GM20431 (cell line): ENCODE measurements at regions not wholly inside any gene's neighbourhood (a gene's known extent, or its start where the extent isn't known, plus 50 kb on each side); places are given as distances from the start of the nearest gene placed in this dataset.

Source experiments
- in situ Hi-C: fragments of 300-500 bp; cut with MseI, MboI; formaldehyde crosslinking; loops from one replicate; pipeline ENCODE4 v1.15.0; 2020; ENCODE audit warnings: low sequenced_read_pairs; ENCODE audit not compliant: unreplicated experiment

DNA sequence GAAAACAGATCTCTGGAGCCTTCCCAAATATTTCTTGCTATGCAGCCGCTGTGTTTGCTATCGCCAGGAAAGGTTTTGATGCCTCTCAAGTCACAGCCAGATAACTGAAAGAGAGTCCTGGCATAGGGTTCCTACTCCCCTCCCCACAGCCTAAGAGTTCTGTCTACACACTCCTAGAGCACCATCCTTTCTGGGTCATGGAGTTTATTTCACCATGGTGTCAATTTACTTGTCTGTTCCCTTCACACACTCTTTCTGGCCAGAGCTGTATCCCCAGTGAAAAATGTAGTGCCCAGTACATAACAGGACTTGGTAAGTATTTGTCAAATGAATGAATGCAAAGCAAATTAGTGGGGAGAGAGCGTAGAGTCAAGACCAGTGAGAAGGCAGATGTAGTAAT is 185.3 kb downstream of the HAUS1 start:
- in situ Hi-C loops = loop anchor here (25.0 kb wide), 2 partner anchors 198 to 373 kb away; partner anchors contain the start of gene LOXHD1

DNA sequence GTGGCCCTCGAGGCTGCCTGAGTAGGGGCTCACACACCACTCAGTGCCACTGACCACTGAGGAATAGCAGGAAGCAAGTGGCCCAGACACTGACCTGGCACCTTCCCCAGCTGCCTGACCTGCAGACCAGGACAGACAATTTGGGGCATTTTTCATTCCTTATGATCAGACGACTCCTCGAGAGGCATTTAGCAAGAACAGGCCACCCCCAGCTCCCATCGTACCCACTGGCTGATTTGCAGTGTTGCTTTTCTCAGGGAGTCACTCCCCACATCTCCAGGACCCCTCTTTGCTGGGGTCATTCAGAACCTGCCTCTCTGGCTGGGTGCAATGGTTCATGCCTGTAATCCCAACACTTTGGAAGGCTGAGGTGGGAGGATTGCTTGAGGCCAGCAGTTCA is 185.7 kb downstream of the HAUS1 start:
- in situ Hi-C loops = loop anchor here (25.0 kb wide), 2 partner anchors 197 to 372 kb away; partner anchors contain the start of gene LOXHD1

DNA sequence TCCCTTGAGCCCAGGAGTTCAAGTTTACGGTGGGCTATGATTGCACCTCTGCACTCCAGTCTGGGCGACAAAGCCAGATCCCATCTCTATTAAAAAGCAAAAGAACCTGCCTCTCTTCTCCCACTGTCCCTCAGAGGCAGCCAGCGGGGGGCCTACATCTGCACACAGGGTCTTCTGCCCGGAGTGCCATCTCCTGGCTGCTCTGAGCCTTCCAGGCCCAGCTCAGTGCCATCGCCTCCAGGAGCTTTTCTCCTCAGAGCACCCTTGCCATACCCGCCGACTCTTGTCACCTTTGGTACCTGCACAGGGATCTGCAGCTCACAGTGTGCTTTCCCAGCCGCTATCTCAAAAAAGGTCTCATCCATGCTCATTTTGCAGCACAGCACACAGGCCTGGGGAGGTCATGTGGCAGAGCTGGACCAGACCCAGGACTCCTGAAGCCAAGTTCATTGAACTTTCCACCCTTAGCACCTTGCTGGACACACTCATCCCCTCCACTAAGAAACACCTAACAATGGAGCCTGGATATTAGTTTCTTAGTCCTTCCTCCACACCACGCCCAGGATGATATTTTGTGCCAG is 186.3 kb downstream of the HAUS1 start:
- in situ Hi-C loops = loop anchor here (25.0 kb wide), 2 partner anchors 197 to 372 kb away; partner anchors contain the start of gene LOXHD1

DNA sequence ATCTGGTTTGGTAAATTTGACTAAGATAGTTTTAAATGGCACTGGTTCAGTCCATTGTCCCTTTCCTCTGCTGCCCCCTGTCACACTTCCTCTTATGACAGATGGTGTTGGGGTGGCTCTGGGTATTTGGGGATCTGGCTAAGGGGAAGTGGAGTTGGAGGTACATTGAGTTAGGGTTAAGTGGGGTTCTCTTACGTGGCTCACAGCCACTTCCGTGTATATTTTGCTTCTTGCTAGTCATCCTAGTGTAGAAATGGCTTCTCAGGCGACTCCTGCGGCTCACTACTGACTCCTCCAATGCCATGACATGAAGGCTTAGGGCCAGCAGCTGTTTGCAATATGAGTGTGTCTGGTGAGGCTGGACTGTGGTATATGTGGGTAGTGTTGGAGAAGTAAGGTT is 187.0 kb downstream of the HAUS1 start:
- in situ Hi-C loops = loop anchor here (25.0 kb wide), 2 partner anchors 196 to 371 kb away; partner anchors contain the start of gene LOXHD1

DNA sequence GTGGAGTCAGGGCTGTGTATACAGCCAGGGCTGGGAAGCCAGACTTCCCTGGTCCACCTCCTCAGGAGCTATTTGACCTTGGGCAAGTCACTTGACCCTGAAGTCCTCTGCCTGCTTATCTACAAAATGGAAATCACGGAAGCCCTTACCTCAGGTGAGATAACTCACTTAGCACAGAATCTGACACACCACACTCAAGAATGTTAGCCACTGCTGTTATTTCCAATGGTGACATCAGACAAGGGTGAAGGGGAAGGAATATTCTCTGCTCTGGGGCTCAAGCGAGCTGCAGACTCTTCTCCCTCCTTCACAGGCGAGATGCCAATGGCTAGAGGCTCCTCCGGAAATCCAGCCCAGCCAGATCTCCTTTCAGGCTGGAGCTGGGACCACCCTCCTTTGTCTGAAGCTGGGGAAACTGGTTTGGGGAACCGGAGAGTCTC is 189.6 kb downstream of the HAUS1 start:
- in situ Hi-C loops = loop anchor here (25.0 kb wide), 2 partner anchors 194 to 369 kb away; partner anchors contain the start of gene LOXHD1

DNA sequence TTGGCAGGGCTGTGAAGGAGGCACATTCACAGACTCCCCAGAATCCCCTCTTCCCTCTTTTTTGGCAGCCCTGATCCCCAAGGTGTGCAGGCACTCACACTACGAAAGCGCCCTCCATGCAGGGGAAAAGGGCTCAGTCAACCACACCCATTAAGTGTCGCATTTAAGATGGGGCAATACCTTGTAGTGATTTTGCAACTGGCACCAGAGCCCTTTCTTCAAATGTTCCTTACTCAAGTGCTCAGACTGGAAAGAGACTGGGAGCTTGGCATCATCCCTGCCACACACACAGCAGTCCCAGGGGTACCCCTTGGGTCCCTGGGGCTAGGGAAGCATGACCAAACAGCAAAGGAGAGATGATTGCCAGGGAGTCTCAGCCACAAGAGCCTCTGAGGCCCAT is 190.1 kb downstream of the HAUS1 start:
- in situ Hi-C loops = loop anchor here (25.0 kb wide), 2 partner anchors 193 to 368 kb away; partner anchors contain the start of gene LOXHD1

DNA sequence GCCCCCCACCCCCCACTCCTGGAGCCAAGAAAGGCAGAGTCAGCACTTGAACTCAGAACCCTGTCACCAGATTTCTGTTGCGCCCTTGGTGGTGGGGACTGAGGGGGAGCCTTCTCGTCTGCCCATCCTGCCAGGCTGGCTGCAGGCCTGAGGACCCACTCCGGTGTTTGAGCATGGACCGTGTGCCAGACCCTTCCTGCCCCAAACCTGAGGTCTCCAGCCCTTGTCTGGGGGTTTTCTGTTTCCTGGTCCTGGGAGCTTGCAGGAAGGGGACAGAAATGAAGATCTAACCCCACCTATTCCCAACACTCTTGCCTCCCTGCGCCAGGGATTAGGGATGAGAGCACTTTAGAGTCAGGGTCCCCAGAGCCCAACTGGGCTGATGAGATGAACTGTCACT is 190.6 kb downstream of the HAUS1 start:
- in situ Hi-C loops = loop anchor here (25.0 kb wide), 2 partner anchors 193 to 368 kb away; partner anchors contain the start of gene LOXHD1

DNA sequence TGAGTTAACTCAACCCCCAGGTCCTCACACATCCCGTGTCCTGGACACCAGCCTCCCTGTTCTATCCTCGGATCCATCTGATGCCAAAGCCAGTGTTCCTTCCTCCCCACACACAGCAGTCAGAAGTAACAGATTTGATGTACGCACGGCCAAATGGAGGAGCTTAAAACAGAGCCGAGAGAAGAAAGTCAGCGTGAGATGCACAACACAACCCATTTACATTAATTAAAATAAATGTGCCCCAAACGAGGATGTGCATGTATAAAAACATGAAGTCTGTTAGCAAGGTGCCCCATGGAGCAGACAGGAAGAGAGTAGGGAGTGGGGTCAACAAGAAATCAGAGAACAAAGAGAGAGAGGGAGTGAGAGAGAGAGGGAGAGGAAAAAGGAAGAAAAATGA is 191.2 kb downstream of the HAUS1 start:
- in situ Hi-C loops = loop anchor here (25.0 kb wide), 2 partner anchors 192 to 367 kb away; partner anchors contain the start of gene LOXHD1

DNA sequence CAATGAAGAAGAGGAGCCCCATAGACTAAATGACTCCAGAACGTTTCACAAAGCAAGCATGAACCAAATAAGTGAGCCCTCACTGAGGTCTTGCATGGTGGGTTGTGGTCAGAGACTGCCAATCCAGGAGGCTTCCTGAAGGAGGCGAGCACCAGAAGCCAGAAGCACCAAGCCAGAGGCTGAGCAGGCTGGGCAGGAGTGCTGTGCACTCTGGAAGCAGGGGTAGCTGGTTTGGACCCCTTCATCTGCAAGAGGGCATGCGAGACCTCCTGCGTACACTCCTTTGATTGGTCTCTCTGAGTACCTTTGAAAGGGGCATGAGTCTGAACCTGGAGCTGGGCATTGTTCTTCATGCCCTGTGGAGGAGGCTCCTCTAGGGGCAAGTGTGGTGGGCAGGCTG is 192.5 kb downstream of the HAUS1 start:
- in situ Hi-C loops = loop anchor here (25.0 kb wide), 2 partner anchors 191 to 366 kb away; partner anchors contain the start of gene LOXHD1

DNA sequence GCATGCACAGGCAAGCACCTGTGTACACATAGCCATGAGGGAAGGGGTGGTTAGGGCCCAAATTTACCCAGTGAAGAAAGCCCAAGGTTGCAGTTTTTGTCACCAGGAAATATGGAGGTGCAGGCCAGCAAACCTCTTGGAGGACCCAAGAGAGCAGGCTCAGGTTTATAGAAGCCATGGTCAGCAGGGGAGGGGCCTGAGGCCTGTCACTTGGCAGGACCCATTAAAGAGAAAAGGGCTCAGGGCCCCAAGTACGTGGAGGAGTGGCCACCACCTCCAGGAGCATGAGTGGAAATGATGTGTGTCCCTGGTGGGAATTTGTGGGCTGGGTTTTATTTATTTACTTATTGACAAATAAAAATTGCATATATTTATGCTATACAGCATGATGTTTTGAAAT is 192.9 kb downstream of the HAUS1 start:
- in situ Hi-C loops = loop anchor here (25.0 kb wide), 2 partner anchors 190 to 365 kb away; partner anchors contain the start of gene LOXHD1

DNA sequence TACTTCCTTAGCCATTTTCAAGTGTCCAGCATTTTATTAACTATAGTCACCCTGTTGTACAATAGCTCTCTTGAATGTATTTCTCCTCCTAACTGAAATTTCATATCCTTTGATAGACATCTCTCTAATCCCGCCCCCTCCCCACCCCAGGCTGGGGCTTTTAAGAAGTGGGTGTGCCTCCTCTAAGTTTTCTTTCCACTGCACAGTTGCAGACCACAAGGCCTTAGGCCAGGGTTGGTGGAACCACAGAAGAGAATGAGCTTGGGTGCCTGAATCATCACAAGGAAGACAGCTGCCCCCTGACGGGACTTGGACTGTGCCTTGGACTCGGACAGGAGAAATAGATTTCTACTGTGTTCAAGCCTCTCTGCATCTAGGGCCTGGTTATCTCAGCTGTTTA is 193.4 kb downstream of the HAUS1 start:
- in situ Hi-C loops = loop anchor here (25.0 kb wide), 2 partner anchors 190 to 365 kb away; partner anchors contain the start of gene LOXHD1

DNA sequence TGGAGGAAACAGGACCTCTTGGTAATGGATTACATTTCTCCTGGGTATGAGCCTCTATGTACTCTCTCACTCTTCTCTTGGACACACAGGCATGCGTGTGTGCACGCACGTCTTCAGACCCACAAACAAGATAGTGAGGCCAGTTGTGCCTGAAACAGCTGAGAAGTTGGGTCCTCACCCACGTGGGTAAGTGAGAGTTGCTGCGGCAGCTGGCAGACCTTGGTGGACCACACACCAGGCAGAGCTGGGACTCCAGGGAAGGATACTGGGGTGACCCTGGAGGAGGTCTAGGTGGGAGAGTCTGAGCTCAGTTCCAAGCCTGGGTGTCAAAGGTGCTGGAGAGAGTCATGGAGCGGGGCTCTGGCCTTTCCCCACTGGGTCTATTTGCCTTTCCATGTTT is 194.3 kb downstream of the HAUS1 start:
- in situ Hi-C loops = loop anchor here (25.0 kb wide), 2 partner anchors 189 to 364 kb away; partner anchors contain the start of gene LOXHD1

DNA sequence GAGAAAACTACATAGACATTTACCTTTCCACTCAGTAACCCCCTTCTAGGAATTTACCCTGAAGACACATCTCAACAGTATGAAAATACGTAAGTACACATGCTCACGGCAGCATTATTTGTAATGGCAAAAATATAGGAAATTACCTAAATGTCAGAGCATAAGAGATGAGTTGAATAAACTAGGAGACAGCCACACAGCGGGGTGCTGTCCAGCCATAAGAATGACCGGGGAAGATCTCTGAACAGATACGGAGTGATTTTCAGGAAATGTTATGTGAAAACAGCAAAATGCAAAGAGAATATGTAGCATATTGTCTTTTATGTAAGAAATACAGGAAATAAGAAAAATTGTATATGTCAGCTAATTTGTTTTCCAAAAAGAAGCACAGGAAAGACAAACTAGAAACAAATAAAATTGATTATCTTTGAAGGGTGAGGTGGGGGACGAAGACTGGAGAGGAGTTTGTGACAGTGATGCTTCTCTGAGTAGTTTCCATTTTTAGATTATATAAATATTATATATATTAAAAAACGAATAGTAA is 195.4 kb downstream of the HAUS1 start:
- in situ Hi-C loops = loop anchor here (25.0 kb wide), 2 partner anchors 188 to 363 kb away; partner anchors contain the start of gene LOXHD1

DNA sequence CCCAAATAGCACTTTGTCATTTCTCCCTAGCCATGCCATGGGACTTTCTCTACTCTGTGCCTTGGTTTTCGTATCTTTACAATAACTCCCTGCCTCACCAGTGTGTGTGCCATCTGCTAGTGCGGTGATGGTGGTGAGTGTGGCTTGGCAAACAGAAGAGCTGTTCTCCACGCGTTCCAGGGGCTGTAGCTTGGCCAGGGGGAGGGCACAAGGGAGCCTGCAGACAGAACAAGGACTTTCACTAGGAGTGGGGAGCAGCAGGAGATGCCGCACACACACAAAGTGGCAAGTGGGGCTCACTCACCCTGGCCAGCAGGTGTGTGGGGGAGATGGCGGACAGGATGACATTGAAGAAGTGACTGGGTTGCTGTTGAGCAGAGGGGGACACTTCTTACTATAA is 196.9 kb downstream of the HAUS1 start:
- in situ Hi-C loops = no loop called here

DNA sequence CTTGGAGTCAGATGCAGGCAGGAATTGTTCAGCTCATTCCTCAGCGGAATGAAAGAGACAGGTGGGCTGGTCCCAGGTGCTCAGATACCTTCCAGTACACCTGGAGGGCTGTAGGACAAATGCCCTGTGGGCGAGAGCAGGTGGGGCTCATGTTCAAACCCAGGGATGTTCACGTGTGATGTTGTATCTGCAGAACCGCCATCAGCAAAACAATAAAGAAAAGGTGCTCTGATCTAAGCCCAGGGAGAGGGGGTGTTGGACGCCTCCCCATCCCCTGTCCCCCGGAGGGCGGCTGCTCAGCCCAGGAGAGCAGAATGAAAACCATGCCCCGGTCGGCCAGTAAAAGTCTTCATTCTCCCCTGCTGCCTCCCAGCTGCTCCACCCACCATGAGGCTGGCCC is 197.4 kb downstream of the HAUS1 start:
- in situ Hi-C loops = no loop called here

DNA sequence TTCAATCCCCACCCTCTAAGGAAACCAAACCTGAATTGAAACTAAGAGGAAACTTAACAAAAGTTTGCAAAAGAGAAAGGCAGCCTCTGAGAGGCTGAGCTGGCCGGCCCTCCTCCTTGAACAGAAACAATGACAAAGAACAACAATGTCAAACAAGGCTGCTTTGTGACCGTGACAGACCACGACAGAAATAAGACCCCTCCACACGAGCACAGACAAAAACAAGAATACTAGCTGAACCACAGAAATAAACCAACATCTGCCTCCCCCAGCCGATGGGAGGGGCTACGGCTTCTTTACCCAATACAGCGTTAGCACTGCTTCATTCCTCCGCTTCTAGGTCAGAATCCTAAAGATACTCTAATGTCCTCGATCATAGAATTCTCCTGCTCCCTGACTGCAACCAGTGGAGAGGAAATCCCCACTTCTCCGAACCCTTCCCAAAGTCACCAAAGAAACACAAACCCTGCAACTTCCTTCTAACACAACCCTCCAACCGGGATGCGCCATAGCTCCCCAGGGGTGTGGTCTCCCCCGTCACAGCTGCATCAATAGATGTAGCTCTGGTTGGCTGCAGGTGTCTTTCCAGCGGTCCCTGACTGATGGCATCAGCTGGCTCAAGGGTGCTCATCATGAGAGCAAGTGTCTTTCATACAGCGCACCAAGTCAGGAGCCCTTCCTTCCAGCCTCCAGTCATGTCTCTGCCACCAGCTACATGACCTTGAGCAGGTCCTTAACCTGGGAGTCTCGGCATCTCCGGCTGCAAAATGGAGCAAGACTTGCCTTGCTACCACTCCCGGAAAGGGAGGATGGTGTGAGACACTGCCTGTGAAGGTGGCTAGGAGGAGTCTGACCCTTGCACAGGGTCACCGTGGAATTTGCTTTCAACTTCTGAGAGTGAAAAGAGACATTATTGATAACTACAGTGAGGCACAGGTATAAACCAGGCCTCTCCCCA is 198.6 kb downstream of the HAUS1 start:
- in situ Hi-C loops = no loop called here

DNA sequence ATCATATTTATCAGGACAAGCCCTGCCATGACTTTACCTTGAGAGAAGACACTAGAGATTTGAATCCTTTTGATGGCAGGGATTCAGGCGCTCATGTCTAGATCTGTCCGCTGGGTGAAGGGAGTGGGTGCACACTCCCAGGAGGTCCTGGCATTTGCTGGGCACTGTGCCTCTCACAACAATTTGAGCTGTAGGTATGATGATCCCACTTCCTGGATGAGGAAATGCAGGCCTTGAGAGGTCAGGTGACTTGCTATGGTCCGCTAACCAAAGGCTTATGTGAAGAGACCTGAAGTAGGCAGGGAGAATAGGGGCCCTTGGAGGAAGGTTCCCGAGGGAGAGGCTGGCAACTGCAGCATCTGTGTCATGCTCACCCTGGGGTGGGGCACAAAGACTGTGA is 206.1 kb downstream of the HAUS1 start:
- in situ Hi-C loops = no loop called here

DNA sequence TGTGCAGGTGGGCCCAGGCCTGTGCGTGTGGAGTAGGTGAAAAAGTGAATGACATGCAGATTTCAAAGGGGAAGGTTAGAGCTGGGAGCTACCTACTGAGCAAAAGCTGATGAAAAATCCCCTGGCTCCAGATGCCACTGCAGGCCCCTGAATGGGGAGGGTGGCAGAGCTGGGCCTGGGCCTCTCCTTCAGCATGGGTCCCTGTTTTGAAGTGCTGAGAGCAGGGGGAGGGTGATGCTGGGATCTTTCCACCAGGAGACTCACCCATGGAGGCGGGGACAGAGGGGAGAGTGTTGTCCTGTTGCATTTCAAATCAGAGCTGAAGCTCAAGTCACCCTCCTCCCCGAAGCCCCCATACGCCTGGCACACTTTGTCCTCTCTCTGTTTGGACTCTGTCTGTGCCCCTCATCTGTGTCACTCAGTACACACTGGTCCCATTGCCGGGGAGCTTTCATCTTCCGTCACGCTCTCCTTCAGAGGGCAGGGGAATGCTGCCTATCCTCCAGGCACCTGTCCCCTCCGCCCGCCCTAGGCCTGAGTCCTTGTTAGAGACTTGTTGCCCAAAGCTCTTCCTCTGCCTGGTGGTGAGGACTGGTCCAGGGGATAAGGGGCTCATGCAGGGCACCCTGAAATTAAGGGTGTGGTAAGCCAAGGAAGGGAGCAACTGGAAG is 206.6 kb downstream of the HAUS1 start:
- in situ Hi-C loops = no loop called here

DNA sequence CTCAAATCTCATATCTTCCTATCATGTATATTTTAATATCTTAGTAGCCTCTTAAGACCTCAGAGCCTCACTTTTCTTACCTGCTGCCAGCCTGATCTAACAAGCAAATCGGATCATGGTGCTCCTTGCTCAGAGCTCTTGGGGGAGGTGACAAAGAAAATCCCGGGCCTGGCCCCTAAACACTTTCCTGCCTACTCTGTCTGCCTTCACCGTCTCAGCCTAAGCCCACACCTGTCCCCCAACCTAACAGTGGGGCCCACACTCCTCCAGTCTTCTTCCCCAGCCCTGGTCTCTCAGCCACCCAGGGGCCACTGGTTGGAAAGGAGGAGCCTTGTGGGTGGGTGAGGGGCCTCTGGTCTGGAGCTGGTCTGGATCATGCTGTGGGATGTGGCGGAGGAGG is 207.3 kb downstream of the HAUS1 start:
- in situ Hi-C loops = no loop called here

DNA sequence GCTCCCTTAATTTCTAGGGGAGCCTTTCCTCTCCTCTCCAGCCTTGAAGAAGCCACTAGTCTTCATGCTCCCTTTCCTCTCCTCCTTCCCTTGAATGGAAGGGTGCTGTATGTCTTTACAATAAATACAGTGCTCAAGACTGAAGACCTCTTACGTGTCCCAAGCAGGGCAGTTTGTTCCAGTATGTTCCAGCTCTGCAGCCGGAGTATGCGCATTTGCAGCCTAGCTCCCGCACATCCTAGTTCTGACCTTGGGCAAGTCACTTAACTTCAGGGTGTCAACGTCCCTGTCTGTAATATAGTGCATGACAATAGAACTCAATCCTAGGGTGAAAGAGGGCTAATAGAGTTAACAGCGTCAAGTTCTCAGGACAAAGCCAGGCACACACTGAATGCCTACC is 208.0 kb downstream of the HAUS1 start:
- in situ Hi-C loops = no loop called here
